Activated T-cell treated with anti-CD3 and anti-CD28 coated beads, Interleukin-2, amount 50 U/mL, for 24 hours (primary cell): ENCODE measurements at regions not wholly inside any gene's neighbourhood (a gene's known extent, or its start where the extent isn't known, plus 50 kb on each side); places are given as distances from the start of the nearest gene placed in this dataset.
"Not testable (repeated sequence)": the region's sequence is repeated elsewhere in the genome, so short reads cannot be mapped to it uniquely, and the experiment has no call there.

Experiments
- DNase-seq: peaks from one replicate; pipeline ENCODE4 v3.0.0-alpha.2; 2020
- H3K27ac Mint-ChIP-seq: 2 replicates; pipeline ENCODE4 v1.8.0; 2020; ENCODE audit warnings: mild to moderate bottlenecking, mixed read lengths
- H3K27me3 Mint-ChIP-seq: 2 replicates; pipeline ENCODE4 v1.8.0; 2020; ENCODE audit warnings: mixed read lengths
- H3K36me3 Mint-ChIP-seq: 2 replicates; pipeline ENCODE4 v1.8.0; 2020; ENCODE audit warnings: low read depth, mixed read lengths
- H3K4me1 Mint-ChIP-seq: 2 replicates; pipeline ENCODE4 v1.8.0; 2020; ENCODE audit warnings: low read depth, mixed read lengths
- H3K4me3 Mint-ChIP-seq: 2 replicates; pipeline ENCODE4 v1.8.0; 2020; ENCODE audit warnings: mild to moderate bottlenecking, moderate library complexity, mixed read lengths
- H3K9me3 Mint-ChIP-seq: 2 replicates; pipeline ENCODE4 v1.8.0; 2020; ENCODE audit warnings: mixed read lengths

DNA sequence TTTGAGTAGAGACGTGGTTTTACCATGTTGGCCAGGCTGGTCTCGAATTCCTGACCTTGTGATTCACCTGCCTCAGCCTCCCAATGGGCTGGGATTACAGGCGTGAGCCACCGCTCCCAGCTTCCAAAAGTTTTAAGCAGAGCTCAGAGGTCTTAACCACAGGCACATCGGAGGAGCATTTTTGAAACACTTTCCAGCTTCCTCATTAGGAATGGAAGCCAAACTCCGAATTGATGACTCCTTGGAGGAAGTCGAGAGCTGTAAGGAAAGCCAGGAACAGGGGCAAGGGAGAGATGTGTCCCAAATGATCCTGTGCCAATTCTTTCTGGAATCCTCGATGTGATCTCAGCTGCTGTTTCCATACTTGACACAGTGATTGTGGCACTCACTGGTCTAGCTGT lies 56.2 kb upstream of the CCZ1B start:
- H3K36me3 Mint-ChIP-seq, H3K27ac Mint-ChIP-seq, H3K9me3 Mint-ChIP-seq, H3K4me1 Mint-ChIP-seq, DNase-seq, H3K4me3 Mint-ChIP-seq: not testable (repeated sequence)
- peaks cover 13% of the 10 kb centered on the region for H3K27me3 Mint-ChIP-seq

GRCh38 chr7:6883756-6884155 lies 57.7 kb upstream of the CCZ1B start:
- H3K4me1 Mint-ChIP-seq, H3K36me3 Mint-ChIP-seq, DNase-seq, H3K27ac Mint-ChIP-seq, H3K9me3 Mint-ChIP-seq, H3K4me3 Mint-ChIP-seq: not testable (repeated sequence)
- H3K27me3 Mint-ChIP-seq: peaks cover 13% of the 10 kb centered on the region

DNA sequence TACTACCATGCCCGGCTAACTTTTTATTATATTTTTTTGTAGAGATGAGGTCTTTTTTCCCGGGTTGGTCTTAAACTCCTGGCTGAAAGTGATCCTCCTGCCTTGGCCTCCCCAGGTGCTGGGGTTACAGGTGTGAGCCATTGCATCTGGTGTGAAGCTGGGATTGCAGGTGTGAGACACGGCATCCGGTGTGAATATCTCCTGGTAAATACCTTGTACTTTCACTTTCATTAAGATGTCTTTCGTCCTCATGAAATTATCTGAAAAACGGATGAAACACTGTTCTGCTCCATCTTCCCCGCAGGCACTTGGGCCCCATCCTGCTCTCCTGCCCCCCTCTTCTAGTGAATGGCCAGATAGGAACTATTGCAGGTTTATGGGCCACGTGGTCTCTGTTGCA lies 60.1 kb upstream of the CCZ1B start:
- H3K9me3 Mint-ChIP-seq: no peaks in the 10 kb centered on the region
- H3K27ac Mint-ChIP-seq: no peak overlapping the region
- H3K4me1 Mint-ChIP-seq: no peaks in the 10 kb centered on the region
- H3K36me3 Mint-ChIP-seq: no peaks in the 10 kb centered on the region
- H3K4me3 Mint-ChIP-seq: no peak overlapping the region
- no peak for DNase-seq
- H3K27me3 Mint-ChIP-seq: peaks cover 6% of the 10 kb centered on the region

GRCh38 chr7:6888267-6889045 lies 62.4 kb upstream of the CCZ1B start:
- not testable (repeated sequence) for H3K4me1 Mint-ChIP-seq, H3K4me3 Mint-ChIP-seq, H3K36me3 Mint-ChIP-seq, H3K9me3 Mint-ChIP-seq, H3K27me3 Mint-ChIP-seq, DNase-seq, H3K27ac Mint-ChIP-seq

DNA sequence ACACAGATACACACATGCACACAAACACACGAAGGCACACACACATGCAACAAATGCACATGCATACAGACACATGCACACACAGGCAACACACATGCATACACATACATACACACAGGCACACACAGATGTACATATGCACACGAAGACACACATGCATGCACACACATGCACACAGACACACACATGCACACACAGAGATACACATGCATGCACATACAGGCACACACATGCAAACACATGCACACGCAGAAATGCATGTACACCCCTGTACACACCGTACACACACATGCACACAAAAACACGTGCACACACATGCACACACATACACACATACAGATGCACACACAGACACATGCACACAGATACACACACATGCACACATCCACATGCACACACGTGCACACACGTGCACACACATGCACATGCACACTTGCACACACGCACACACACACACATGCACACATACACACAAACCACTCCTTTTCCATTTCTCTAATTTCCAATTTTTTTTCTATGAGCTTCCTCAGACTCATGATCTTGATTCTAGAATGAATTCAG lies 63.3 kb upstream of the CCZ1B start:
- H3K4me3 Mint-ChIP-seq: no peak overlapping the region
- H3K27me3 Mint-ChIP-seq: no peaks in the 10 kb centered on the region
- H3K36me3 Mint-ChIP-seq: no peaks in the 10 kb centered on the region
- H3K4me1 Mint-ChIP-seq: no peaks in the 10 kb centered on the region
- H3K9me3 Mint-ChIP-seq: no peaks in the 10 kb centered on the region
- H3K27ac Mint-ChIP-seq: no peak overlapping the region
- no peak for DNase-seq

DNA sequence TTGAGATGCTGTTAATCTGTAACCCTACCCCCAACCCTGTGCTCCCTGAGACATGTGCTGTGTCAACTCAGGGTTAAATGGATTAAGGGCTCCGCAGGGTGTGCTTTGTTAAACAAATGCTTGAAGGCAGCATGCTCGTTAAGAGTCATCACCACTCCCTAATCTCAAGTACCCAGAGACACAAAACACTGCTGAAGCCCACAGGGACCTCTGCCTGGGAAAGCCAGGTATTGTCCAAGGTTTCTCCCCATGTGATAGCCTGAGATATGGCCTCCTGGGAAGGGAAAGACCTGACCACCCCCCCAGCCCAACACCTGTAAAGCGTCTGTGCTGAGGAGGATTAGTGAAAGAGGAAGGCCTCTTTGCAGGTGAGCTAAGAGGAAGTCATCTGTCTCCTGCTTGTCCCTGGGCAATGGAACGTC lies 76.0 kb upstream of the CCZ1B start:
- H3K27me3 Mint-ChIP-seq, DNase-seq, H3K4me3 Mint-ChIP-seq, H3K27ac Mint-ChIP-seq, H3K36me3 Mint-ChIP-seq, H3K4me1 Mint-ChIP-seq, H3K9me3 Mint-ChIP-seq: not testable (repeated sequence)

- not testable (repeated sequence) for H3K36me3 Mint-ChIP-seq, H3K9me3 Mint-ChIP-seq, H3K4me1 Mint-ChIP-seq, H3K27ac Mint-ChIP-seq, H3K27me3 Mint-ChIP-seq, H3K4me3 Mint-ChIP-seq, DNase-seq
Measured at GRCh38 chr7:6903289-6903688, 77.2 kb upstream of the CCZ1B start.

DNA sequence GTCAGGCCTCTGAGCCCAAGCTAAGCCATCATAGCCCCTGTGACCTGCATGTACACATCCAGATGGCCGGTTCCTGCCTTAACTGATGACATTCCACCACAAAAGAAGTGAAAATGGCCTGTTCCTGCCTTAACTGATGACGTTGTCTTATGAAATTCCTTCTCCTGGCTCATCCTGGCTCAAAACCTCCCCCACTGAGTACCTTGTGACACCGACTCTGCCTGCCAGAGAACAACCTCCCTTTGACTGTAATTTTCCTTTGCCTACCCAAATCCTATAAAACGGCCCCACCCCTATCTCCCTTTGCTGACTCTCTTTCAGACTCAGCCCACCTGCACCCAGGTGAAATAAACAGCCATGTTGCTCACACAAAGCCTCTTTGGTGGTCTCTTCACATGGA lies 77.7 kb upstream of the CCZ1B start:
- H3K4me1 Mint-ChIP-seq, H3K27ac Mint-ChIP-seq, H3K27me3 Mint-ChIP-seq, H3K4me3 Mint-ChIP-seq, H3K36me3 Mint-ChIP-seq, DNase-seq, H3K9me3 Mint-ChIP-seq: not testable (repeated sequence)

GRCh38 chr7:6917258-6917657 lies 91.2 kb upstream of the CCZ1B start:
- no peak for DNase-seq
- Mint-ChIP-seq H3K36me3 (no peaks in the 10 kb centered on the region), H3K27me3 (peaks cover 4% of the 10 kb centered on the region), H3K4me3 (no peak overlapping the region), H3K9me3 (no peaks in the 10 kb centered on the region), H3K27ac (no peak overlapping the region), H3K4me1 (no peaks in the 10 kb centered on the region)

DNA sequence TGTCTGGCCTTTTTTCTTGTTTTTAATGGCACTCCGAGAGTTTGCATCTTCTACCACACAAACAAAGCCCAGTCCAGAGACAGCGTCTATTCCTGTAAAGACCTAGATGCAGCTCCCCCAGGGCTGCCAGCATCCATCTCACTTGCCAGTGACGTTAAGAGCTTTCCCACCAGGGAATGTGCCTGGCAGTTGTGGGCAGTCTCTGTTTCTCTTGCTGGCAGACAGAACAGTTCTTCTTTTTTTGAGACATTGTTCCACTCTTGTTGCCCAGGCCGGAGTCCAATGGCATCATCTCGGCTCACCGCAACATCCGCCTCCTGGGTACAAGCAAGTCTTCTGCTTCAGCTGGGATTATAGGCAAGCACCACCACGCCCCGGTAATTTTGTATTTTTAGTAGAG lies 93.1 kb upstream of the CCZ1B start:
- H3K36me3 Mint-ChIP-seq, H3K27me3 Mint-ChIP-seq, DNase-seq, H3K4me3 Mint-ChIP-seq, H3K27ac Mint-ChIP-seq, H3K9me3 Mint-ChIP-seq, H3K4me1 Mint-ChIP-seq: not testable (repeated sequence)

- H3K9me3 Mint-ChIP-seq, H3K27ac Mint-ChIP-seq, H3K4me3 Mint-ChIP-seq, H3K36me3 Mint-ChIP-seq, H3K4me1 Mint-ChIP-seq, H3K27me3 Mint-ChIP-seq, DNase-seq: not testable (repeated sequence)
Measured at GRCh38 chr7:6924523-6924922, 98.4 kb upstream of the CCZ1B start.

DNA sequence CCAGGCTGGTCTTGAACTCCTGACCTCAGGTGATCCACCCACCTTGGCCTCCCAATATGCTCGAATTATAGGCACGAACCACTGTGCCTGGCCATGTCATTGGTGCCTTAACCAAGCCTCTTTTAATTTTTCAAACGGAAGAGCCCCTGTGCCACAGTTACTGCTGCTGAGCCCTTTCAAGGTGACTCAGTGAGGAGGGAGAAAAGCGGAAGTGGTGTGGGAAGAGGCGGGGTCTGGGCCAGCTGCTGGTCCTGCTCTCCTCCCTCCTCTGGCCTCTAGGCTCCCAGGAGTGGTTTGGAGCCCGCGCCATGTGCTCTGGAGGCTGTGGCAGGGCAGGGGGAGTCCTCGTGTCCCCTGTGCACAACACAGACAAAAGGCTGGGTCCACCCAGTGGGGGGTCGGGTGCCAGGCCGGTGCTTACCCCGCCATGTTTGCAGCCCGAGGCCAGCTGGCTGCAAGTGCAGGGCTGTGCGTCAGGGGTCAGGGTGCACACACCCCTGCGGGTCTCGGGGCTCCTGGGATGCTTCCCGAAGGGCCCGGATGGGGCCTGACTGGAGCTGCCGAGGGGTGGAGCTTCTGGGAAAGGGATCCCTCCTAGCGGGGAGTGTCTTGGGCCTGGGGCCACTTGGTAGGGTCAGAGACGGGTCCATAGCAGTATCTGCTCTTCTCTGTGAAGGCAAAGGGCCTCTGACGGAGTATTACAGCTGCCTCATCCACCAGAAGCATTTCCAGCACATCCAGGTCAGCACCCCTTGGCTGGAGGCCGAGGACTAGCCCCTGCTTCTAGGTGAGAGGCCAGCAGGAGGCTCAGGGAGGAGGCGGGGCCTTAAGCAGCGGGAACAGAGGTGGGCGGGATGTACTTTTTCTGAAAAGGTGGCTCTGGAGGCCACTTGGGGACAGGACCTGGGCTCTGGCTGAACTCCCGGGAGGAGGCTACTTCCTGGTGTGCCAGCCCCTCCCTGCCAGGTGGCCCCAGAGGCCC lies 100.4 kb upstream of the CCZ1B start:
- H3K27me3 Mint-ChIP-seq, H3K36me3 Mint-ChIP-seq, H3K9me3 Mint-ChIP-seq, DNase-seq, H3K27ac Mint-ChIP-seq, H3K4me3 Mint-ChIP-seq: not testable (repeated sequence)
- peaks cover 11% of the 10 kb centered on the region for H3K4me1 Mint-ChIP-seq

GRCh38 chr7:6927643-6928042 lies 101.6 kb upstream of the CCZ1B start:
- H3K27ac Mint-ChIP-seq, H3K27me3 Mint-ChIP-seq, H3K9me3 Mint-ChIP-seq, DNase-seq, H3K4me3 Mint-ChIP-seq, H3K36me3 Mint-ChIP-seq: not testable (repeated sequence)
- peaks cover 11% of the 10 kb centered on the region for H3K4me1 Mint-ChIP-seq

DNA sequence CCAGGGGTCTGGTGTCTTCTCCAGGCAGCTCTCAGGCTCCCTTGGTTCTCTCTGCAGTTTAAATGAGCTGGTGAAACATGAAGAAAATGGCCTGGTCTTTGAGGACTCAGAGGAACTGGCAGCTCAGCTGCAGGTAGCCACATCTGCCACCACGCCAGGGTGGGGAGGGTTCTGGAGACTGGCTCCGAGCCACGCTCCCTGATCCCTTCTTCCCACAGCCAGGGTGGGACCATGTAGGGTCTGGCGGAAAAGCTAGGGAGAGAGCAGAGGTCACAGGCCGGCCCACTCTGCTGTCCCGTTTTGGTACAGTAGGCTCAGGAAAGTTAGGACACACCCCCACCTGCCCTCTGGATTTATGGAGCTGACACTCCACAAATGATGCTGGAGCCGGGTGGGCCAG lies 103.5 kb upstream of the CCZ1B start:
- H3K27ac Mint-ChIP-seq, H3K9me3 Mint-ChIP-seq: not testable (repeated sequence)

DNA sequence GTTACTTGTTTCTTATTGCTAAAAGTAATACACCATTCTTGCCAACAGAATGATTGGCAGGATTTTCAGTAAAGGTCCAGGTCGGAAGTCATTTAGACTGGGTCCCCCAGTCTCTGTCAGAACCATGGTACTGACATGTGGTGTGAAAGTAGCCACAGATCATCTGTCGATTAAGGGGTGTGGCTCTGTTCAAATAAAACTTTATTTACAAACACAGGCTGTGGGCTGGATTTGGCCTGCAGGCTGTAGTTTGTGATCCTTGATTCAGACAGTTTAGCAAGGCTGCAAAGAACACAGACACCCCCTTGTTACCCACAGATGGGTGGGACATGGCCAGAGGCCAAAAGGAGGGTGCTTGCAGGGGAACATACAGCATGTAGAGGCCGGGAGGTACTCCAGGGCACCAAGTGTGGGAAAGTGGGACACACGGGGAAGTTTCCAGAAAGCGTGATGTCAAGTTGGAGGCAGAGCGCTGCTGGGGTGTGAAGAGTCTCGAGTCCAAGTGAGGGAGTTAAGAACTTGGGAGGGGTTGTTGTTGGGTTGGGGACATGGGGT lies 104.1 kb upstream of the CCZ1B start:
- H3K4me3 Mint-ChIP-seq, H3K27me3 Mint-ChIP-seq, H3K36me3 Mint-ChIP-seq, H3K9me3 Mint-ChIP-seq, DNase-seq, H3K27ac Mint-ChIP-seq: not testable (repeated sequence)
- H3K4me1 Mint-ChIP-seq: peaks cover 11% of the 10 kb centered on the region

More for the DNA sequence above, 103.5 kb upstream of the CCZ1B start:
- not testable (repeated sequence) for H3K27me3 Mint-ChIP-seq, H3K36me3 Mint-ChIP-seq, H3K4me3 Mint-ChIP-seq, DNase-seq
- H3K4me1 Mint-ChIP-seq: peaks cover 11% of the 10 kb centered on the region
